ENCODE measurements at regions not wholly inside any gene's neighbourhood (a gene's known extent, or its start where the extent isn't known, plus 50 kb on each side); places are given as distances from the start of the nearest gene placed in this dataset.

- TF ChIP-seq CTCF (conservative IDR thresholded peaks at IDR 0.05) (no peak), ZFX (IDR thresholded peaks at IDR 0.05) (no peak)
Observed at GRCh38 chr5:103724271-103724670, 161.7 kb upstream of the NUDT12 start.
